Loucy (cell line): ENCODE measurements at regions not wholly inside any gene's neighbourhood (a gene's known extent, or its start where the extent isn't known, plus 50 kb on each side); places are given as distances from the start of the nearest gene placed in this dataset.

Experiments
- H2AFZ ChIP-seq: fragments of 200-600 bp; sonication (generic); 2 replicates; pipeline ENCODE4 v1.6.0; 2016; ENCODE audit warnings: antibody characterized with exemption, mild to moderate bottlenecking, low read length, moderate library complexity
- H3F3A ChIP-seq: fragments of 200-600 bp; 2 replicates; pipeline ENCODE4 v1.6.0; 2016; ENCODE audit warnings: antibody characterized with exemption, low read depth, mild to moderate bottlenecking
- H3K27me3 ChIP-seq: fragments of 200-600 bp; sonication (generic); 2 replicates; pipeline ENCODE4 v1.6.1; 2014; ENCODE audit warnings: low read length, mild to moderate bottlenecking; ENCODE audit not compliant: insufficient read depth, poor library complexity, severe bottlenecking
- H3K36me3 ChIP-seq: fragments of 200-600 bp; sonication (generic); 2 replicates; pipeline ENCODE4 v1.6.1; 2016; ENCODE audit warnings: low read length; ENCODE audit not compliant: insufficient read depth
- H3K4me1 ChIP-seq: fragments of 200-600 bp; sonication (generic); 2 replicates; pipeline ENCODE4 v1.5.1; 2014; ENCODE audit warnings: low read length, mild to moderate bottlenecking; ENCODE audit not compliant: insufficient read depth, poor library complexity, severe bottlenecking
- H3K4me2 ChIP-seq: fragments of 200-600 bp; sonication (generic); 2 replicates; pipeline ENCODE4 v1.6.0; 2014; ENCODE audit warnings: antibody characterized with exemption, low read length, low read depth, mild to moderate bottlenecking; ENCODE audit not compliant: poor library complexity, severe bottlenecking
- H3K4me3 ChIP-seq: fragments of 200-600 bp; sonication (generic); 2 replicates; pipeline ENCODE4 v1.5.1; 2014; ENCODE audit warnings: low read length, mild to moderate bottlenecking, mixed read lengths; ENCODE audit not compliant: poor library complexity, severe bottlenecking
- H3K79me2 ChIP-seq: fragments of 200-600 bp; sonication (generic); 2 replicates; pipeline ENCODE4 v1.6.1; 2014; ENCODE audit warnings: low read length; ENCODE audit not compliant: insufficient read depth
- H3K9ac ChIP-seq: fragments of 200-600 bp; sonication (generic); 2 replicates; pipeline ENCODE4 v1.6.0; 2014; ENCODE audit warnings: mild to moderate bottlenecking, low read depth, low read length, moderate library complexity; ENCODE audit not compliant: poor library complexity, severe bottlenecking
- H3K9me2 ChIP-seq: fragments of 200-600 bp; sonication (generic); replicated peaks from 2 replicates; pipeline ENCODE4 v1.6.1; 2016; ENCODE audit warnings: low read depth, low read length, mixed read lengths
- H3K9me3 ChIP-seq: fragments of 200-600 bp; sonication (generic); 2 replicates; pipeline ENCODE4 v1.6.1; 2014; ENCODE audit warnings: mild to moderate bottlenecking, antibody characterized with exemption, low read length, low read depth; ENCODE audit not compliant: insufficient read depth
- H4K20me1 ChIP-seq: fragments of 200-600 bp; sonication (generic); 2 replicates; pipeline ENCODE4 v1.6.0; 2014; ENCODE audit warnings: antibody characterized with exemption, low read length, mild to moderate bottlenecking; ENCODE audit not compliant: insufficient read depth, poor library complexity, severe bottlenecking
- EZH2phosphoT487 ChIP-seq: fragments of 200-600 bp; IDR thresholded peaks from 2 replicates; pipeline ENCODE4 v1.6.1; 2018; ENCODE audit warnings: antibody characterized with exemption, mild to moderate bottlenecking, moderate library complexity, borderline replicate concordance
- TF ChIP-seq, protein P1 (sequence below): fragments of 200-600 bp; sonication (generic); conservative IDR thresholded peaks from 2 replicates; pipeline ENCODE4 v1.5.1; 2014; ENCODE audit warnings: mild to moderate bottlenecking, antibody characterized with exemption, low read length

DNA sequence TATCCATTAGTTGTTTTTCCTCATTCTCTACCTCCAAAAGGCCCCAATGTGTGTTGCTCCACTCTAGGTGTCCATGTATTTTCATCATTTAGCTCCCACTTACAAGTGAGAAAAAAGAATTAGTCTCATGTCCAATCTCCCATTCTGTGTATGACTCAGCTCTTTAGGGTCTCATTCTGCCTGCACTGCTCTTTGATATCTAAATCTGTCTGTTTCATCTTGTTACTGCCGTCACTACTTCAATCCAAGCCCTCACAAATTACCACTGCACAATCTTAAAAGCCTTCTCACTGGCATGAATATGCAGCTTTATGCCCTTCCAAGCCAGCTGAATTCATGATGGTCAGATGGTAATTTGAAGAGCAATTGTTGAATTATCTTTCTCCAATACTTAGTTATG lies 480.5 kb downstream of the TRIB2 start:
- H3K9me3 ChIP-seq, result no peaks in the 10 kb centered on the region
- no peaks in the 10 kb centered on the region for H4K20me1 ChIP-seq
- no peak overlapping the region for H2AFZ ChIP-seq
- H3F3A ChIP-seq, result no peaks in the 10 kb centered on the region
- H3K79me2 ChIP-seq, result no peaks in the 10 kb centered on the region
- no peaks in the 10 kb centered on the region for H3K9me2 ChIP-seq
- TF ChIP-seq, protein P1, sequence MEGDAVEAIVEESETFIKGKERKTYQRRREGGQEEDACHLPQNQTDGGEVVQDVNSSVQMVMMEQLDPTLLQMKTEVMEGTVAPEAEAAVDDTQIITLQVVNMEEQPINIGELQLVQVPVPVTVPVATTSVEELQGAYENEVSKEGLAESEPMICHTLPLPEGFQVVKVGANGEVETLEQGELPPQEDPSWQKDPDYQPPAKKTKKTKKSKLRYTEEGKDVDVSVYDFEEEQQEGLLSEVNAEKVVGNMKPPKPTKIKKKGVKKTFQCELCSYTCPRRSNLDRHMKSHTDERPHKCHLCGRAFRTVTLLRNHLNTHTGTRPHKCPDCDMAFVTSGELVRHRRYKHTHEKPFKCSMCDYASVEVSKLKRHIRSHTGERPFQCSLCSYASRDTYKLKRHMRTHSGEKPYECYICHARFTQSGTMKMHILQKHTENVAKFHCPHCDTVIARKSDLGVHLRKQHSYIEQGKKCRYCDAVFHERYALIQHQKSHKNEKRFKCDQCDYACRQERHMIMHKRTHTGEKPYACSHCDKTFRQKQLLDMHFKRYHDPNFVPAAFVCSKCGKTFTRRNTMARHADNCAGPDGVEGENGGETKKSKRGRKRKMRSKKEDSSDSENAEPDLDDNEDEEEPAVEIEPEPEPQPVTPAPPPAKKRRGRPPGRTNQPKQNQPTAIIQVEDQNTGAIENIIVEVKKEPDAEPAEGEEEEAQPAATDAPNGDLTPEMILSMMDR, result no peak
- TF ChIP-seq EZH2phosphoT487, result no peak
- no peaks in the 10 kb centered on the region for H3K36me3 ChIP-seq
- no peak overlapping the region for H3K9ac ChIP-seq
- peaks cover 6% of the 10 kb centered on the region for H3K4me1 ChIP-seq
- no peak overlapping the region for H3K4me3 ChIP-seq
- no peak overlapping the region for H3K4me2 ChIP-seq
- no peaks in the 10 kb centered on the region for H3K27me3 ChIP-seq

DNA sequence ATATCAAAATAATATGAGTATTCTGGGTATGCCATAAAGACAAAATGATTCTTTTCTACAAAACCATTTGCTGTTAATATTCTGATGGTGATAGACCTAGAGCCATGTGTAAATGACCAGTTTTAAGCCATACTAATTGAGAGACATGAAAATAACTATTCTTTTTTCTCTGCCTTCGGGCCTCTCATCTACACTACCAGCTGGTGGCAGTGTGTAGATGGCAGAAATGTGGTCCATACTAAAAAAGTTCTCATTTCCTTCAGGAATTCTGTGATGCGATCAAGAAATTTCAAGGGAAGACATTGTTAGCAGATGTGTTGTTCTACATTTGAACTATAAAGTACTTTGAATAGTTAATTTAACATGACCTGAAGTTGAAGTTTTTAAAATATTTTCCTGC lies 485.2 kb downstream of the TRIB2 start:
- H3K36me3 ChIP-seq, result no peaks in the 10 kb centered on the region
- H3K4me3 ChIP-seq, result no peak overlapping the region
- H3K9ac ChIP-seq, result no peak overlapping the region
- no peaks in the 10 kb centered on the region for H3K79me2 ChIP-seq
- H3K4me1 ChIP-seq, result no peaks in the 10 kb centered on the region
- H3K9me3 ChIP-seq, result no peaks in the 10 kb centered on the region
- no peaks in the 10 kb centered on the region for H3K27me3 ChIP-seq
- no peaks in the 10 kb centered on the region for H4K20me1 ChIP-seq
- H3F3A ChIP-seq, result no peaks in the 10 kb centered on the region
- H2AFZ ChIP-seq, result no peak overlapping the region
- no peak for TF ChIP-seq EZH2phosphoT487
- TF ChIP-seq, protein P1, result peak; percentile 73
- H3K9me2 ChIP-seq, result no peaks in the 10 kb centered on the region
- no peak overlapping the region for H3K4me2 ChIP-seq

DNA sequence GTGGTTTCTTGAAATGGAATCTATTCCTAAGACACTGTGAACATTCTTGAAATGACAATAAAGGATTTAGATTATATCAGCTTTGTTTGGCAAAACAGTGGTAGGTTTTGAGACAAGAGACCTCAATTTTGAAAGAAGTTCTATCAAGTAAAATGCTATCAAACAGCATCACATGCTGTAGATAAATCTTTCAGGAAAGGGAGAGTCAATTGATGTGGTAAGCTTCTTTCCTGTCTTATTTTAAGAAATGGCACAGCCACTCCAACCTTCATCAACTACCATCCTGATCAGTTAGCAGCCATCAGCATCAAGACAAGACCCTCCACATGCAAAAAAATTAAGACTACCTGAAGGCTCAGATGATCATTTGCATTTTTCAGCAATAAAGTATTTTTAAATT lies 495.4 kb downstream of the TRIB2 start:
- Histone ChIP-seq H3K4me3 (peak overlapping the region; percentile 24), H3K27me3 (no peaks in the 10 kb centered on the region), H3F3A (peaks cover 10% of the 10 kb centered on the region), H3K9ac (no peak overlapping the region), H2AFZ (no peak overlapping the region), H3K4me2 (peak overlapping the region; percentile 61), H4K20me1 (no peaks in the 10 kb centered on the region), H3K9me2 (no peaks in the 10 kb centered on the region), H3K9me3 (peaks cover 13% of the 10 kb centered on the region; the same call in 1 of the 2 replicates), H3K36me3 (no peaks in the 10 kb centered on the region), H3K4me1 (peaks cover 32% of the 10 kb centered on the region), H3K79me2 (no peaks in the 10 kb centered on the region)
- TF ChIP-seq, protein P1, result no peak
- no peak for TF ChIP-seq EZH2phosphoT487
